ENCODE measurements at regions not wholly inside any gene's neighbourhood (a gene's known extent, or its start where the extent isn't known, plus 50 kb on each side); places are given as distances from the start of the nearest gene placed in this dataset.

DNA sequence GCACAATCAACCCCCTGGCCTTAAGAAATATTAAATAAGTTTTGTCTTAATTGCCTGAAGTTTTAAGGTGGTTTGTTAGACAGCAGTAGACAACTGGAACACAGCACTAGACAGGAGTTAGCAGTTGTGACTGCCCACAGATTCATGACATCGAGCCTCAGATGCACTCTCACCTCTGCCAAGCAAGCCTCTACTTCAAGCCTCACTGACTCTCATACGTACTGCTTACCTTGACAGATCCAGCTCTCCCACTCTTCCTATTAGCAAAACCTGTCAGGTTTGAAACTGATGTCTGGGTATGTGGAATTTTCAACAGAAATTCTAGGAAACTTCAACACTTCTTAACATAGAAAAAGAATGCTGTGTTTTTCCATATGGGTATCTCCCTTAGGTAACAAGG is 382.9 kb upstream of the DPH6 start:
- Histone ChIP-seq H4K20me1 (ENCODE audit: control insufficient read depth, insufficient read depth, low read length, poor library complexity, severe bottlenecking) (no peaks in the 10 kb centered on the region), H3K27ac (ENCODE audit: low read length in 2 of 2) (no peak overlapping the region), H3K36me3 (replicated peaks in 1 of 2; ENCODE audit: control extremely low read depth in 1 of 2, control insufficient read depth in 1 of 2, extremely low read depth in 1 of 2, insufficient read depth in 2 of 2, low read length in 1 of 2) (no peaks in the 10 kb centered on the region), H3K4me2 (replicated peaks; ENCODE audit: low read depth, low read length, poor library complexity, severe bottlenecking) (no peak overlapping the region), H2AFZ (ENCODE audit: insufficient read depth, low read depth, low read length, poor library complexity, severe bottlenecking) (no peak overlapping the region), H3K79me2 (ENCODE audit: control insufficient read depth, insufficient read depth, low read length) (no peaks in the 10 kb centered on the region), H3K4me1 (ENCODE audit: control insufficient read depth in 2 of 2, insufficient read depth in 2 of 2, low read length in 2 of 2) (no peaks in the 10 kb centered on the region), H3K9me3 (ENCODE audit: control extremely low read depth in 1 of 3, control insufficient read depth in 2 of 3, insufficient read depth in 1 of 3, low read length in 2 of 3) (no peaks in the 10 kb centered on the region), H3K4me3 (ENCODE audit: control extremely low read depth in 1 of 5, extremely low read depth in 1 of 5, insufficient read depth in 1 of 5, low read depth in 2 of 5, low read length in 4 of 5) (no peak overlapping the region), H3K9ac (ENCODE audit: low read length) (no peak overlapping the region), H3K27me3 (replicated peaks in 1 of 4; ENCODE audit: control extremely low read depth in 1 of 4, control insufficient read depth in 3 of 4, insufficient read depth in 4 of 4, low read length in 3 of 4) (peaks cover 0 to 2% (median 0%) of the 10 kb centered on the region in 4 experiments)
- CTCF ChIA-PET, result no interaction called here
- WGBS (ENCODE audit: insufficient coverage), result 86% methylated on average over 1 of the region's 2 CpGs
- Mint-ChIP-seq H3K9me3 (ENCODE audit: insufficient read depth) (no peaks in the 10 kb centered on the region), H3K27ac (no peak overlapping the region), H3K4me1 (no peaks in the 10 kb centered on the region), H3K27me3 (no peaks in the 10 kb centered on the region), H3K4me3 (no peak overlapping the region)
- ATAC-seq (ENCODE audit: low read depth), result no peak
- no peak for TF ChIP-seq CTCF (IDR thresholded peaks at IDR 0.05)
- TF ChIP-seq EZH2 (IDR thresholded peaks at IDR 0.05; ENCODE audit: borderline replicate concordance, insufficient read depth, low read depth, low read length, poor library complexity, severe bottlenecking), result no peak
- POLR2A ChIA-PET, result no interaction called here
- no peak for DNase-seq
- intact Hi-C loops (cut with micrococcal nuclease), result no loop called here

DNA sequence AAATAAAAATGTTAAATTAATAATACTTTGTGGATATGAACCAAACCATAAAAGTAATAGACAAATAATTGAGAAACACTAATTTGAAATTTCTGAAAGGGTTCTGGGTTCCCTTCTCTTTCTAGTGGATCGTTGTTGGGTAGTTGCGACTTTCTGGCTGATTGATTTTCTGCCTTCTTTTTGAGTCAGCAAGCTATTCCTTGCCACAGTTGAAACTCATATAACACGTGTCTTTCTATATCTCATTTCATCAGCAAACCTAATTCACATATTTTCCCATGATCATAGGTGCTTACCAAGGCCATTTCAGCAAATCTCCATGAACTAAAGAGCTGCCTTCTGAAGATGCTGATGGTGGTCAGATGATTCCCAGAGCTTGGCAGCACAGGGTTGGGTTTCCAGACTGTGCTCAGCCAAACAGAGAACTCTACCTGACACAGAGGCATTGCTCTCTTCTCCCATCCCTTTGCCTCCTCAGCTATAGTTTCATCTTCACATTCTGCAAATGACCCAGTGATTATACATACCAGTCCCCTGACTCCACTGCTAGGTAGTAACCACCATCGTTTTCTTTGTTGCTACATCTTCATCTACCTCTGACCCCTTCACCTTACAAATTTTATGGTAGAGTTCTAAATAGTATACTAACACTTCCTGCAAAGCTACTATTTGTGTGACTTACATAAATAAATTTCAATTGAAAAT is 383.9 kb upstream of the DPH6 start:
- H3K36me3 ChIP-seq (replicated peaks in 1 of 2; ENCODE audit: control extremely low read depth in 1 of 2, control insufficient read depth in 1 of 2, extremely low read depth in 1 of 2, insufficient read depth in 2 of 2, low read length in 1 of 2), result no peaks in the 10 kb centered on the region
- no peak overlapping the region for H3K27ac ChIP-seq (ENCODE audit: low read length in 2 of 2)
- H2AFZ ChIP-seq (ENCODE audit: insufficient read depth, low read depth, low read length, poor library complexity, severe bottlenecking), result no peak overlapping the region
- DNase-seq, result no peak
- H3K9ac ChIP-seq (ENCODE audit: low read length), result no peak overlapping the region
- 38% methylated on average over 1 of the region's 4 CpGs for WGBS (ENCODE audit: insufficient coverage)
- CTCF ChIA-PET, result no interaction called here
- no peaks in the 10 kb centered on the region for H3K27me3 Mint-ChIP-seq
- no peaks in the 10 kb centered on the region for H3K9me3 Mint-ChIP-seq (ENCODE audit: insufficient read depth)
- H3K27ac Mint-ChIP-seq, result no peak overlapping the region
- H3K9me3 ChIP-seq (ENCODE audit: control extremely low read depth in 1 of 3, control insufficient read depth in 2 of 3, insufficient read depth in 1 of 3, low read length in 2 of 3), result no peaks in the 10 kb centered on the region
- POLR2A ChIA-PET, result no interaction called here
- H3K4me1 ChIP-seq (ENCODE audit: control insufficient read depth in 2 of 2, insufficient read depth in 2 of 2, low read length in 2 of 2), result no peaks in the 10 kb centered on the region
- H4K20me1 ChIP-seq (ENCODE audit: control insufficient read depth, insufficient read depth, low read length, poor library complexity, severe bottlenecking), result no peaks in the 10 kb centered on the region
- H3K4me1 Mint-ChIP-seq, result no peaks in the 10 kb centered on the region
- H3K27me3 ChIP-seq (replicated peaks in 1 of 4; ENCODE audit: control extremely low read depth in 1 of 4, control insufficient read depth in 3 of 4, insufficient read depth in 4 of 4, low read length in 3 of 4), result no peaks in the 10 kb centered on the region
- no peaks in the 10 kb centered on the region for H3K79me2 ChIP-seq (ENCODE audit: control insufficient read depth, insufficient read depth, low read length)
- no peak overlapping the region for H3K4me3 Mint-ChIP-seq
- no peak overlapping the region for H3K4me3 ChIP-seq (ENCODE audit: control extremely low read depth in 1 of 5, extremely low read depth in 1 of 5, insufficient read depth in 1 of 5, low read depth in 2 of 5, low read length in 4 of 5)
- no peak overlapping the region for H3K4me2 ChIP-seq (replicated peaks; ENCODE audit: low read depth, low read length, poor library complexity, severe bottlenecking)
- intact Hi-C loops (cut with micrococcal nuclease), result no loop called here
- no peak for ATAC-seq (ENCODE audit: low read depth)
- TF ChIP-seq EZH2 (IDR thresholded peaks at IDR 0.05; ENCODE audit: borderline replicate concordance, insufficient read depth, low read depth, low read length, poor library complexity, severe bottlenecking), result no peak
- TF ChIP-seq CTCF (IDR thresholded peaks at IDR 0.05), result no peak
